SK-N-SH (cell line): ENCODE measurements at regions not wholly inside any gene's neighbourhood (a gene's known extent, or its start where the extent isn't known, plus 50 kb on each side); places are given as distances from the start of the nearest gene placed in this dataset.
A peak's percentile ranks its signal among the peaks of the same experiment; 100 is the strongest.

Source experiments
- CTCF ChIA-PET: fragments of 300-600, 350-600 bp; formaldehyde crosslinking; extraction: SDS; loops from one replicate; lab custom pipeline; 2021; lab: Yijun Ruan, JAX
- POLR2A ChIA-PET: fragments of 350-600 bp; sonication (Branson Sonifier 250); formaldehyde crosslinking; extraction: SDS; loops from one replicate; lab custom pipeline; 2020; ENCODE audit warnings: antibody characterized with exemption, inconsistent platforms; lab: Yijun Ruan, JAX
- DNase-seq: peaks from one replicate; pipeline ENCODE4 v3.0.0; 2012
- H2AFZ ChIP-seq: fragments of 200-600 bp; sonication (generic); 2 replicates; pipeline ENCODE4 v1.8.1; 2016; ENCODE audit warnings: antibody characterized with exemption, mild to moderate bottlenecking, low read depth
- H3F3A ChIP-seq: fragments of 200-600 bp; sonication (generic); replicated peaks from 2 replicates; pipeline ENCODE3; 2016; ENCODE audit warnings: antibody characterized with exemption, mild to moderate bottlenecking; ENCODE audit not compliant: insufficient read depth
- H3K27ac ChIP-seq, 2 experiments: fragments of 200-500 bp in 1 of 2; fragments of 200-600 bp in 1 of 2; sonication (Bioruptor generic) in 1 of 2; sonication (generic), shearing (Covaris generic) in 1 of 2; 2 replicates each; pipeline versions ENCODE4 v1.5.1 to v1.6.1; 2014 to 2016; ENCODE audit warnings: low read depth in 2 of 2, inconsistent platforms in 1 of 2, low read length in 1 of 2, mild to moderate bottlenecking in 1 of 2, mixed read lengths in 1 of 2
- H3K27me3 ChIP-seq: fragments of 200-600 bp; sonication (generic), shearing (Covaris generic); 2 replicates; pipeline ENCODE4 v1.6.1; 2016; ENCODE audit warnings: mixed run types; ENCODE audit not compliant: insufficient read depth
- H3K36me3 ChIP-seq, 2 experiments: fragments of 200-500 bp in 1 of 2; fragments of 200-600 bp in 1 of 2; sonication (Bioruptor generic) in 1 of 2; sonication (generic) in 1 of 2; replicated peaks in 1 of 2; 2 replicates each; pipeline versions ENCODE3 to v1.5.1; 2014 to 2016; ENCODE audit warnings: low read length in 1 of 2, mild to moderate bottlenecking in 1 of 2; ENCODE audit not compliant: insufficient read depth in 2 of 2, control insufficient read depth in 1 of 2
- H3K4me1 ChIP-seq, 2 experiments: fragments of 200-500 bp in 1 of 2; fragments of 200-600 bp in 1 of 2; sonication (Bioruptor generic) in 1 of 2; sonication (generic), shearing (Covaris generic) in 1 of 2; 2 replicates each; pipeline versions ENCODE4 v1.5.1 to v1.6.1; 2014 to 2016; ENCODE audit warnings: low read depth in 1 of 2, low read length in 1 of 2, mixed run types in 1 of 2; ENCODE audit not compliant: insufficient read depth in 2 of 2, control insufficient read depth in 1 of 2
- H3K4me2 ChIP-seq: fragments of 200-600 bp; sonication (generic), shearing (Covaris generic); 2 replicates; pipeline ENCODE4 v1.6.1; 2017; ENCODE audit warnings: mixed run types
- H3K4me3 ChIP-seq, 2 experiments: fragments of 200-500 bp in 1 of 2; fragments of 200-600 bp in 1 of 2; sonication (Bioruptor generic) in 1 of 2; sonication (generic), shearing (Covaris generic) in 1 of 2; 2 replicates each; pipeline versions ENCODE4 v1.5.1 to v1.8.1; 2014 to 2016; ENCODE audit warnings: low read depth in 2 of 2, inconsistent platforms in 1 of 2, low read length in 1 of 2, mild to moderate bottlenecking in 1 of 2, mixed read lengths in 1 of 2, moderate library complexity in 1 of 2
- H3K79me2 ChIP-seq: fragments of 200-600 bp; sonication (generic); 2 replicates; pipeline ENCODE4 v1.8.1; 2017; ENCODE audit warnings: mild to moderate bottlenecking; ENCODE audit not compliant: insufficient read depth
- H3K9ac ChIP-seq: fragments of 200-600 bp; sonication (generic); 2 replicates; pipeline ENCODE4 v1.6.1; 2017; ENCODE audit warnings: mixed run types
- H3K9me2 ChIP-seq: fragments of 200-600 bp; sonication (generic); 2 replicates; pipeline ENCODE4 v1.6.1; 2017; ENCODE audit warnings: mixed run types
- H3K9me3 ChIP-seq: fragments of 200-600 bp; sonication (generic); 2 replicates; pipeline ENCODE4 v1.6.1; 2017; ENCODE audit warnings: mixed run types, mild to moderate bottlenecking, moderate library complexity
- H4K20me1 ChIP-seq: fragments of 200-600 bp; sonication (generic); 2 replicates; pipeline ENCODE4 v1.6.1; 2017; ENCODE audit warnings: mild to moderate bottlenecking, mixed run types; ENCODE audit not compliant: insufficient read depth
- CHD2 ChIP-seq: fragments of 150-350 bp; IDR thresholded peaks from 2 replicates; pipeline ENCODE4 v1.6.1; 2018; ENCODE audit warnings: low read length; ENCODE audit not compliant: partially characterized antibody
- FOXJ3 ChIP-seq: sonication (generic); formaldehyde crosslinking; IDR thresholded peaks from 2 replicates; pipeline ENCODE4 v1.5.1; 2020; ENCODE audit warnings: mild to moderate bottlenecking, missing genetic modification reagents
- GABPA ChIP-seq: IDR thresholded peaks from 2 replicates; pipeline ENCODE4 v1.4.0; 2012; ENCODE audit warnings: low read depth, mild to moderate bottlenecking
- GATA2 ChIP-seq: sonication (generic); formaldehyde crosslinking; IDR thresholded peaks from 2 replicates; pipeline ENCODE4 v1.5.0; 2020; ENCODE audit warnings: mild to moderate bottlenecking, missing genetic modification reagents
- IRF3 ChIP-seq: fragments of 150-350 bp; IDR thresholded peaks from 2 replicates; pipeline ENCODE4 v1.6.1; 2016; ENCODE audit warnings: mild to moderate bottlenecking, low read depth, low read length
- MEF2A ChIP-seq: IDR thresholded peaks from 2 replicates; pipeline ENCODE4 v1.4.0; 2012; ENCODE audit warnings: low read depth, borderline replicate concordance
- MXI1 ChIP-seq: IDR thresholded peaks from 2 replicates; pipeline ENCODE4 v1.6.1; 2012; ENCODE audit warnings: mild to moderate bottlenecking, low read depth, low read length, improper control_type of control experiment
- RAD21 ChIP-seq: IDR thresholded peaks from 2 replicates; pipeline ENCODE4 v1.6.1; 2012; ENCODE audit warnings: mild to moderate bottlenecking, low read length
- RXRA ChIP-seq: IDR thresholded peaks from 2 replicates; pipeline ENCODE4 v1.4.0; 2012; ENCODE audit warnings: low read depth, mild to moderate bottlenecking, borderline replicate concordance
- SIN3A ChIP-seq: IDR thresholded peaks from 2 replicates; pipeline ENCODE4 v1.6.1; 2012; ENCODE audit warnings: low read depth, mild to moderate bottlenecking, low read length, moderate library complexity, borderline replicate concordance
- SMC3 ChIP-seq: IDR thresholded peaks from 2 replicates; pipeline ENCODE4 v1.6.1; 2012; ENCODE audit warnings: low read depth, low read length, improper control_type of control experiment
- TAF1 ChIP-seq: IDR thresholded peaks from 2 replicates; pipeline ENCODE4 v1.6.1; 2012; ENCODE audit warnings: low read depth, mild to moderate bottlenecking, low read length, moderate library complexity, borderline replicate concordance
- TEAD4 ChIP-seq: IDR thresholded peaks from 2 replicates; pipeline ENCODE4 v1.4.0; 2012; ENCODE audit warnings: mild to moderate bottlenecking, borderline replicate concordance; ENCODE audit not compliant: insufficient read depth
- USF2 ChIP-seq: fragments of 150-350 bp; IDR thresholded peaks from 2 replicates; pipeline ENCODE4 v1.6.1; 2017; ENCODE audit warnings: antibody characterized with exemption, low read length, low read depth, borderline replicate concordance
- WGBS: methylation state at CpG from one replicate; pipeline ENCODE4 v1.1.6; 2017; ENCODE audit warnings: low lambda C conversion rate; 5-methylcytosine and 5-hydroxymethylcytosine counted together
- TF ChIP-seq, protein P1 (sequence below): fragments of 200-600 bp; sonication (generic); IDR thresholded peaks from 2 replicates; pipeline ENCODE4 v1.6.1; 2017; ENCODE audit warnings: antibody characterized with exemption, mild to moderate bottlenecking, moderate library complexity
- TF ChIP-seq, protein P2 (sequence below): IDR thresholded peaks from 2 replicates; pipeline ENCODE4 v1.4.0; 2012; ENCODE audit warnings: low read depth

DNA sequence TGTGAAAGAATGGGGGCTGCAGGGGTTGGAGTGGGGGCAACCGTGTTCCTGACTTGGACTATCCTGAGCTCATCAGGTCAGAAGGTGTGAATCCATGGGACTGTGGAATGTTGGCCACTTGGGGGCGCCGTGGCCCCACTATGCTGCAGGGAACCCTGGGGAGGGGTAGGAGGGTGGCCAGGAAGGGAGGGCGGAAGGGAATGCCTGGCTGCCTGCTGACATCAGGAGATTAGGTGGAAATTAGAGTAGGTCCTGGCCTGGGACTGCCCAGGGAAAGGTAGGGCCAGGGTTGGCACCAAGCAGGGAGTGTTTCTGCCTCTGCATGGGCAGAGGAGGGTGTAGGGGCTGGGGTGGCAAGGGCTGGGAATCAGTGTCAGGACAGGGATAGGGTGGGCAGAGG lies 65.8 kb upstream of the PRSS58 start:
- no peak overlapping the region for H2AFZ ChIP-seq
- H3K27me3 ChIP-seq, result peaks cover 8% of the 10 kb centered on the region; the same call in 1 of the 2 replicates
- WGBS, result 4% methylated on average over 4 of the region's 4 CpGs
- peak; percentile 49 for DNase-seq
- H3K4me1 ChIP-seq, result no peaks in the 10 kb centered on the region
- no peak for TF ChIP-seq RXRA
- no peak; the same call in 1 of the 2 replicates for TF ChIP-seq RAD21
- TF ChIP-seq MEF2A, result no peak
- TF ChIP-seq TAF1, result no peak
- no peak for TF ChIP-seq GABPA
- TF ChIP-seq, protein P1, sequence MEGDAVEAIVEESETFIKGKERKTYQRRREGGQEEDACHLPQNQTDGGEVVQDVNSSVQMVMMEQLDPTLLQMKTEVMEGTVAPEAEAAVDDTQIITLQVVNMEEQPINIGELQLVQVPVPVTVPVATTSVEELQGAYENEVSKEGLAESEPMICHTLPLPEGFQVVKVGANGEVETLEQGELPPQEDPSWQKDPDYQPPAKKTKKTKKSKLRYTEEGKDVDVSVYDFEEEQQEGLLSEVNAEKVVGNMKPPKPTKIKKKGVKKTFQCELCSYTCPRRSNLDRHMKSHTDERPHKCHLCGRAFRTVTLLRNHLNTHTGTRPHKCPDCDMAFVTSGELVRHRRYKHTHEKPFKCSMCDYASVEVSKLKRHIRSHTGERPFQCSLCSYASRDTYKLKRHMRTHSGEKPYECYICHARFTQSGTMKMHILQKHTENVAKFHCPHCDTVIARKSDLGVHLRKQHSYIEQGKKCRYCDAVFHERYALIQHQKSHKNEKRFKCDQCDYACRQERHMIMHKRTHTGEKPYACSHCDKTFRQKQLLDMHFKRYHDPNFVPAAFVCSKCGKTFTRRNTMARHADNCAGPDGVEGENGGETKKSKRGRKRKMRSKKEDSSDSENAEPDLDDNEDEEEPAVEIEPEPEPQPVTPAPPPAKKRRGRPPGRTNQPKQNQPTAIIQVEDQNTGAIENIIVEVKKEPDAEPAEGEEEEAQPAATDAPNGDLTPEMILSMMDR, result peak; percentile 52
- no peak overlapping the region for H3K4me2 ChIP-seq
- no peaks in the 10 kb centered on the region for H3K36me3 ChIP-seq
- ChIA-PET CTCF (interaction anchor here (0.6 to 2.4 kb wide), 4 partner anchors 11 to 262 kb away, joined by 3 to 13 read pairs (median 5); no protein-coding TSS in a partner anchor), POLR2A (no interaction called here)
- H3K9me3 ChIP-seq, result no peaks in the 10 kb centered on the region
- no peaks in the 10 kb centered on the region for H3K9me2 ChIP-seq
- H4K20me1 ChIP-seq, result no peaks in the 10 kb centered on the region
- H3K79me2 ChIP-seq, result no peaks in the 10 kb centered on the region
- no peak overlapping the region for H3K9ac ChIP-seq
- no peaks in the 10 kb centered on the region for H3F3A ChIP-seq
- no peak overlapping the region for H3K27ac ChIP-seq
- H3K4me3 ChIP-seq, result no peak overlapping the region

GRCh38 chr7:142321391-142321790 lies 63.5 kb upstream of the PRSS58 start:
- Histone ChIP-seq H3K4me3 (no peak overlapping the region), H3K27me3 (peaks cover 16% of the 10 kb centered on the region; the same call in 1 of the 2 replicates), H3K9ac (no peak overlapping the region), H3K4me2 (no peak overlapping the region), H3F3A (no peaks in the 10 kb centered on the region)
- DNase-seq, result no peak
- CTCF ChIA-PET, result interaction anchor here (0.6 to 1.0 kb wide), 2 partner anchors 25 to 43 kb away, joined by 3 read pairs; no protein-coding TSS in a partner anchor
- 21% methylated on average over 7 of the region's 7 CpGs for WGBS
- TF ChIP-seq MXI1, result no peak
- TF ChIP-seq GATA2 (CRISPR knock-in tag), result no peak
- TF ChIP-seq USF2, result no peak
- no peak for TF ChIP-seq TEAD4
- TF ChIP-seq, protein P2, sequence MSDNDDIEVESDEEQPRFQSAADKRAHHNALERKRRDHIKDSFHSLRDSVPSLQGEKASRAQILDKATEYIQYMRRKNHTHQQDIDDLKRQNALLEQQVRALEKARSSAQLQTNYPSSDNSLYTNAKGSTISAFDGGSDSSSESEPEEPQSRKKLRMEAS, result no peak
- no peak for TF ChIP-seq SIN3A
- TF ChIP-seq SMC3, result no peak
- TF ChIP-seq FOXJ3 (CRISPR knock-in tag), result no peak
- TF ChIP-seq IRF3, result no peak
- TF ChIP-seq GABPA, result no peak
- no peak for TF ChIP-seq CHD2
- TF ChIP-seq, all 33 proteins: peak for 0
- no peak overlapping the region for H2AFZ ChIP-seq
- H3K27ac ChIP-seq, result no peak overlapping the region
- H3K36me3 ChIP-seq, result no peaks in the 10 kb centered on the region
- no peaks in the 10 kb centered on the region for H3K9me2 ChIP-seq
- no peaks in the 10 kb centered on the region for H3K4me1 ChIP-seq
- no peaks in the 10 kb centered on the region for H4K20me1 ChIP-seq
- H3K9me3 ChIP-seq, result no peaks in the 10 kb centered on the region
- POLR2A ChIA-PET, result no interaction called here
- no peaks in the 10 kb centered on the region for H3K79me2 ChIP-seq
